ENCODE measurements at regions not wholly inside any gene's neighbourhood (a gene's known extent, or its start where the extent isn't known, plus 50 kb on each side); places are given as distances from the start of the nearest gene placed in this dataset.
"Not testable (repeated sequence)": the region's sequence is repeated elsewhere in the genome, so short reads cannot be mapped to it uniquely, and the experiment has no call there.

- not testable (repeated sequence) for TF ChIP-seq CTCF (IDR thresholded peaks at IDR 0.05; ENCODE audit: low read depth, low read length, missing input control); JUND (IDR thresholded peaks at IDR 0.05); SP1 (IDR thresholded peaks at IDR 0.05); REST (IDR thresholded peaks at IDR 0.05); RXRA (IDR thresholded peaks at IDR 0.05); ZBTB33 (IDR thresholded peaks at IDR 0.05); TAF1 (conservative IDR thresholded peaks at IDR 0.05); NR2F2 (IDR thresholded peaks at IDR 0.05); MAX (IDR thresholded peaks at IDR 0.05); FOXA1 (IDR thresholded peaks at IDR 0.05)
Observed at GRCh38 chr16:16609627-16610026, 230.7 kb downstream of the NPIPA7 start.

Measured in liver (tissue), 3 donors.